SH-SY5Y (cell line): ENCODE measurements at regions not wholly inside any gene's neighbourhood (a gene's known extent, or its start where the extent isn't known, plus 50 kb on each side); places are given as distances from the start of the nearest gene placed in this dataset.

Experiments used
- GATA2 ChIP-seq: IDR thresholded peaks from 2 replicates; pipeline ENCODE4 v1.6.1; 2011; ENCODE audit warnings: mild to moderate bottlenecking, low read depth, low read length
- GATA3 ChIP-seq: IDR thresholded peaks from 2 replicates; pipeline ENCODE4 v1.6.1; 2011; ENCODE audit warnings: low read depth, mild to moderate bottlenecking, low read length, moderate library complexity

DNA sequence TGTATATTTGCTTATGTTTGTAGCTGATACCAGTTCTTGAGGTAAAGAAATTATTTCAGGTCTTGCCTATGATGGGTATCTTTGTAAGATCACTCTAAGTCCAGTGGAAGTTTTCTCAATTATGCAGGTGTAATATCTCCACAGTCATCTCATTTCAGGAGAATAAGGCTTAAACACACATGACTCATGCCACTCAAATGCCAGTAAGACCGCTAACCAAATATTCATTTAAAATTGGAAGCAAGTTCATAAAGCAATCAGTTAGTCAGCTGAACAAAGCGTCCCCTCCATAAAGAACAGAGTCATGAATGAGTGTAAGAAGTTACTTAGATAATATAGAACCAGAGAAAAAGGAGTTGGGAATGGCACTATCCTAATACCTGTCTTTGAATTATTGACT is 248.7 kb downstream of the LURAP1L start:
- TF ChIP-seq GATA2 (no peak), GATA3 (no peak)
